ENCODE measurements at regions not wholly inside any gene's neighbourhood (a gene's known extent, or its start where the extent isn't known, plus 50 kb on each side); places are given as distances from the start of the nearest gene placed in this dataset.

DNA sequence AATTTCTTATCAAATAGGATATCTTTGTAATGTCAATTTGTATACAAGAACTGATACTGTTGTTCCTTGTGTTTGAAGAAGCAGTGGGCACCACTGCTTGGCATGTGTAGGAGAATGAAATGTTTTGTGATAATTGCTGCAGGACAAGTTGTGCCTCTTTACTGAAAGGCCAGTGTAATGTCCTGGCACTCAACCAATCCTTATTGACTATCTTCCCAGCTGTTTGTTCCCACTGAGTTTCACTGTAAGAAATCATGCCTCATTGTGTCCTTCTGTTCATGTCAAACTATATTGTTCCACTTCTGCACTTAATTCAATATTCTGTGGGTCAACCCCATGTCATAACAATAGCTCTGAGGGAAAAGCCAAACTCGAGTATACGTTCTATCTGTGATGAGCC lies 136.1 kb upstream of the FAM83B start:
- intact Hi-C loops (cut with DNase I): loop anchor here in 6 of 10 donors (10.0 kb wide), 3 partner anchors 354 to 726 kb away; no protein-coding TSS in a partner anchor
- WGBS, 2 donors: 39 to 66% methylated on average over 2 of the region's 2 CpGs
- DNase-seq: no peak
- TF ChIP-seq, protein P1, sequence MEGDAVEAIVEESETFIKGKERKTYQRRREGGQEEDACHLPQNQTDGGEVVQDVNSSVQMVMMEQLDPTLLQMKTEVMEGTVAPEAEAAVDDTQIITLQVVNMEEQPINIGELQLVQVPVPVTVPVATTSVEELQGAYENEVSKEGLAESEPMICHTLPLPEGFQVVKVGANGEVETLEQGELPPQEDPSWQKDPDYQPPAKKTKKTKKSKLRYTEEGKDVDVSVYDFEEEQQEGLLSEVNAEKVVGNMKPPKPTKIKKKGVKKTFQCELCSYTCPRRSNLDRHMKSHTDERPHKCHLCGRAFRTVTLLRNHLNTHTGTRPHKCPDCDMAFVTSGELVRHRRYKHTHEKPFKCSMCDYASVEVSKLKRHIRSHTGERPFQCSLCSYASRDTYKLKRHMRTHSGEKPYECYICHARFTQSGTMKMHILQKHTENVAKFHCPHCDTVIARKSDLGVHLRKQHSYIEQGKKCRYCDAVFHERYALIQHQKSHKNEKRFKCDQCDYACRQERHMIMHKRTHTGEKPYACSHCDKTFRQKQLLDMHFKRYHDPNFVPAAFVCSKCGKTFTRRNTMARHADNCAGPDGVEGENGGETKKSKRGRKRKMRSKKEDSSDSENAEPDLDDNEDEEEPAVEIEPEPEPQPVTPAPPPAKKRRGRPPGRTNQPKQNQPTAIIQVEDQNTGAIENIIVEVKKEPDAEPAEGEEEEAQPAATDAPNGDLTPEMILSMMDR (IDR thresholded peaks at IDR 0.05): no peak
- Histone ChIP-seq H3K27ac (no peak overlapping the region), H3K4me3 (no peak overlapping the region), H3K27me3 (no peaks in the 10 kb centered on the region), H3K4me1 (peaks cover 0 to 6% (median 0%) of the 10 kb centered on the region in 9 donors), H3K9me3 (no peaks in the 10 kb centered on the region), H3K36me3 (no peaks in the 10 kb centered on the region)
- peak in 3 of 8 donors; percentile 61 to 90 (median 70) for ATAC-seq

GRCh38 chr6:54716010-54716409 lies 130.6 kb upstream of the FAM83B start:
- no peak overlapping the region for H3K27ac ChIP-seq
- peaks cover 0 to 3% (median 0%) of the 10 kb centered on the region in 9 donors for H3K4me1 ChIP-seq
- no peaks in the 10 kb centered on the region for H3K36me3 ChIP-seq
- TF ChIP-seq, protein P1 (IDR thresholded peaks at IDR 0.05): no peak
- H3K27me3 ChIP-seq: no peaks in the 10 kb centered on the region
- intact Hi-C loops (cut with DNase I): loop anchor here in 8 of 10 donors (5.0 to 10.0 kb wide), 4 partner anchors 349 to 731 kb away; no protein-coding TSS in a partner anchor
- ATAC-seq: no peak
- no peaks in the 10 kb centered on the region for H3K9me3 ChIP-seq
- no peak for DNase-seq
- WGBS, 2 donors: 93 to 97% methylated on average over 6 of the region's 6 CpGs
- no peak overlapping the region for H3K4me3 ChIP-seq

GRCh38 chr6:54716877-54717276 lies 129.7 kb upstream of the FAM83B start:
- intact Hi-C loops (cut with DNase I): loop anchor here in 8 of 10 donors (5.0 to 10.0 kb wide), 4 partner anchors 348 to 732 kb away; no protein-coding TSS in a partner anchor
- Histone ChIP-seq H3K27me3 (no peaks in the 10 kb centered on the region), H3K9me3 (no peaks in the 10 kb centered on the region), H3K4me3 (no peak overlapping the region), H3K4me1 (peaks cover 0 to 3% (median 0%) of the 10 kb centered on the region in 9 donors), H3K36me3 (no peaks in the 10 kb centered on the region), H3K27ac (no peak overlapping the region)
- WGBS, 2 donors: 64 to 77% methylated on average over 3 of the region's 3 CpGs
- TF ChIP-seq, protein P1 (IDR thresholded peaks at IDR 0.05): no peak
- DNase-seq (no peak), ATAC-seq (no peak)

DNA sequence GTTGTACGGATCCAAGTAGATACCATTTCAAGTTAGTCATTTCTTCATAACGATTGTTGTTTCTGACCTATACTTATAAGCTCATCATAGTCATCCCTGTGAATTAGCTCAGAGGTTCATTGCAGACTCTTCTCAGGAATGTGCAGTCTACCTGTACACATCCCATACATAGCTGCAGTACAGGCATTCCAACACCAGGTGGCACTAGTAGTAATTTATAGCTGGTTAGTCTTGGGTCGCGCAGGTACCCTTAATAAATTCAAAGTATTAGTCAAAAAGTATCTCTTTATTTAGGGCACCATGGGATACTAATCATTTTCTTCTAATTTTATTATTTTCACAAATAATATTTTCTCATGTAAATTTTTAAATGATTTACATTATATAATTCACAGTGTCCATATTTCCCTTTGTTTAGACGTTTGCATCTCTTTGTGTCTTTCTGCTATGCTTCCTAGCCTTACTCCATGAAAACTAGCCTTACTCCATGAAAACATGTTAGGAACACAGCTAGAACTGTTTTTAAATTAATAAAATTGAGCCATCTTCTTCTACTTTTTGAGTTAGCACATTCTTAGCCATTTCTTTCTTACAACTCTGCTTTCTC lies 128.6 kb upstream of the FAM83B start:
- ATAC-seq (peak in 3 of 8 donors; percentile 42 to 56 (median 53)), DNase-seq (peak in 1 of 2 donors; percentile 52)
- Histone ChIP-seq H3K27ac (no peak overlapping the region), H3K27me3 (no peaks in the 10 kb centered on the region), H3K4me3 (no peak overlapping the region), H3K9me3 (no peaks in the 10 kb centered on the region), H3K36me3 (no peaks in the 10 kb centered on the region), H3K4me1 (no peaks in the 10 kb centered on the region)
- 52 to 55% methylated on average over 5 of the region's 5 CpGs for WGBS, 2 donors
- intact Hi-C loops (cut with DNase I): loop anchor here in 9 of 10 donors (2.0 to 10.0 kb wide), 6 partner anchors 43 to 733 kb away; no protein-coding TSS in a partner anchor
- TF ChIP-seq, protein P1 (IDR thresholded peaks at IDR 0.05): peak; percentile 58 to 87 (median 77)
